GM12878 (cell line): ENCODE measurements at regions not wholly inside any gene's neighbourhood (a gene's known extent, or its start where the extent isn't known, plus 50 kb on each side); places are given as distances from the start of the nearest gene placed in this dataset.

Source experiments
- ATAC-seq: fragments of 200-7000 bp; cut with Tn5 transposase; 3 replicates; pipeline ENCODE4 v1.9.1; 2020; ENCODE audit warnings: mild to moderate bottlenecking, moderate library complexity
- BruUV-seq: library from RNA; stranded (reverse); fragments of 400-500 nt; replicated peaks from 2 replicates; lab custom pipeline; 2021; lab: Mats Ljungman, UMichigan
- CTCF ChIA-PET: fragments of 300-600 bp; sonication (Branson Sonifier 250); formaldehyde crosslinking; extraction: SDS; loops from one replicate; lab custom pipeline; 2021; ENCODE audit warnings: inconsistent platforms; lab: Yijun Ruan, JAX
- POLR2A ChIA-PET: fragments of 350-600 bp; formaldehyde crosslinking; extraction: SDS; loops from one replicate; lab custom pipeline; 2021; ENCODE audit warnings: inconsistent platforms; lab: Charles Lee
- RAD21 ChIA-PET: fragments of 300-600 bp; sonication (Branson Sonifier 250); formaldehyde crosslinking; loops from one replicate; lab custom pipeline; 2023; ENCODE audit warnings: antibody characterized with exemption; ENCODE audit not compliant: unreplicated experiment; lab: Charles Lee
- SMC1A ChIA-PET: fragments of 300-600 bp; sonication (Branson Sonifier 250); formaldehyde crosslinking; loops from one replicate; lab custom pipeline; 2023; ENCODE audit not compliant: unreplicated experiment, uncharacterized antibody; lab: Charles Lee
- DNase-seq: peaks from one replicate; pipeline ENCODE4 v3.0.0-alpha.2; 2011; ENCODE audit warnings: low read depth, low spot score
- FAIRE-seq: peaks from 3 replicates; lab custom pipeline; 2011; peaks lifted over from hg19 to GRCh38; lab: Jason Lieb, UNC
- H2AFZ ChIP-seq: 2 replicates; pipeline ENCODE4 v1.6.0; 2011; ENCODE audit warnings: low read depth, low read length, control low read depth; ENCODE audit not compliant: control insufficient read depth
- H3K27ac ChIP-seq: 2 replicates; pipeline ENCODE4 v1.5.1; 2011; ENCODE audit warnings: control low read depth; ENCODE audit not compliant: control insufficient read depth, insufficient read depth
- H3K27me3 ChIP-seq, 2 experiments: replicated peaks in 1 of 2; 2 replicates each; pipeline versions ENCODE4 v1.6.0 to v1.6.1; 2011; ENCODE audit warnings: low read length in 1 of 2; ENCODE audit not compliant: control insufficient read depth in 2 of 2, insufficient read depth in 2 of 2
- H3K36me3 ChIP-seq, 2 experiments: 2 replicates each; pipeline ENCODE4 v1.5.1; 2011; ENCODE audit warnings: low read length in 1 of 2; ENCODE audit not compliant: control insufficient read depth in 2 of 2, insufficient read depth in 2 of 2
- H3K4me1 ChIP-seq: 2 replicates; pipeline ENCODE4 v1.6.1; 2011; ENCODE audit warnings: mild to moderate bottlenecking, low read length, moderate library complexity, mixed read lengths; ENCODE audit not compliant: control insufficient read depth, insufficient read depth
- H3K4me2 ChIP-seq: 2 replicates; pipeline ENCODE4 v1.6.0; 2011; ENCODE audit warnings: control low read depth; ENCODE audit not compliant: control insufficient read depth, insufficient read depth
- H3K4me3 ChIP-seq: fragments of 200-600 bp; sonication (generic); 2 replicates; pipeline ENCODE4 v1.5.1; 2016
- H3K79me2 ChIP-seq: 2 replicates; pipeline ENCODE4 v1.6.0; 2011; ENCODE audit warnings: low read length; ENCODE audit not compliant: control insufficient read depth, insufficient read depth
- H3K9ac ChIP-seq: 2 replicates; pipeline ENCODE4 v1.8.0; 2011; ENCODE audit warnings: low read length, control low read depth, mixed read lengths; ENCODE audit not compliant: control insufficient read depth, insufficient read depth
- H3K9me3 ChIP-seq: replicated peaks from 3 replicates; pipeline ENCODE4 v1.5.1; 2011; ENCODE audit warnings: mild to moderate bottlenecking, low read length; ENCODE audit not compliant: control insufficient read depth, insufficient read depth
- H4K20me1 ChIP-seq: 2 replicates; pipeline ENCODE4 v1.6.0; 2011; ENCODE audit not compliant: control insufficient read depth, insufficient read depth
- CBFB ChIP-seq: IDR thresholded peaks from 2 replicates; pipeline ENCODE4 v1.6.1; 2016; ENCODE audit warnings: antibody characterized with exemption, low read depth
- CEBPB ChIP-seq, 2 experiments: fragments of 150-350 bp in 1 of 2; IDR thresholded peaks; 2 replicates each; pipeline ENCODE4 v1.6.1; 2012 to 2014; ENCODE audit warnings: low read depth in 2 of 2, low read length in 2 of 2, borderline replicate concordance in 1 of 2, inconsistent platforms in 1 of 2
- E2F4 ChIP-seq: IDR thresholded peaks from 2 replicates; pipeline ENCODE4 v1.6.1; 2012; ENCODE audit warnings: low read depth, low read length, improper control_type of control experiment
- IKZF1 ChIP-seq: fragments of 450-650 bp; conservative IDR thresholded peaks from 2 replicates; pipeline ENCODE4 v1.6.1; 2017; ENCODE audit warnings: antibody characterized with exemption, mild to moderate bottlenecking
- KDM1A ChIP-seq: fragments of 200-600 bp; sonication (generic); IDR thresholded peaks from 2 replicates; pipeline ENCODE4 v1.6.1; 2016; ENCODE audit warnings: borderline replicate concordance
- MEF2B ChIP-seq: fragments of 450-650 bp; IDR thresholded peaks from 2 replicates; pipeline ENCODE4 v1.6.1; 2018; ENCODE audit warnings: mild to moderate bottlenecking, moderate library complexity; ENCODE audit not compliant: partially characterized antibody, poor library complexity, severe bottlenecking
- MXI1 ChIP-seq: fragments of 150-350 bp; IDR thresholded peaks from 2 replicates; pipeline ENCODE4 v1.6.1; 2011; ENCODE audit warnings: low read depth, mild to moderate bottlenecking, inconsistent platforms, low read length, improper control_type of control experiment
- SMARCA5 ChIP-seq: fragments of 450-650 bp; IDR thresholded peaks from 2 replicates; pipeline ENCODE4 v1.6.1; 2017; ENCODE audit warnings: mild to moderate bottlenecking
- SRF ChIP-seq, 2 experiments: IDR thresholded peaks; 2 replicates each; pipeline ENCODE4 v1.6.1; 2011; ENCODE audit warnings: low read depth in 2 of 2, low read length in 2 of 2, mild to moderate bottlenecking in 1 of 2, moderate library complexity in 1 of 2
- SUZ12 ChIP-seq: fragments of 200-600 bp; sonication (generic); IDR thresholded peaks from one replicate; pipeline ENCODE4 v1.6.1; 2018; ENCODE audit warnings: antibody characterized with exemption, mild to moderate bottlenecking; ENCODE audit not compliant: unreplicated experiment
- TCF3 ChIP-seq: IDR thresholded peaks from 2 replicates; pipeline ENCODE4 v1.6.1; 2012; ENCODE audit warnings: low read depth, mild to moderate bottlenecking, low read length, borderline replicate concordance; ENCODE audit not compliant: insufficient read depth
- ZBTB4 ChIP-seq: fragments of 450-650 bp; formaldehyde crosslinking; IDR thresholded peaks from 2 replicates; pipeline ENCODE4 v1.4.0; 2022; ENCODE audit warnings: mild to moderate bottlenecking, moderate library complexity
- ZNF384 ChIP-seq: IDR thresholded peaks from 2 replicates; pipeline ENCODE4 v1.6.1; 2012; ENCODE audit warnings: low read depth, mild to moderate bottlenecking, low read length, improper control_type of control experiment, borderline replicate concordance
- ZZZ3 ChIP-seq: IDR thresholded peaks from 2 replicates; pipeline ENCODE4 v1.6.1; 2011; ENCODE audit warnings: low read depth; ENCODE audit not compliant: control insufficient read depth, insufficient read length
- WGBS: methylation state at CpG from one replicate; pipeline ENCODE4 v1.1.6; 2016; ENCODE audit warnings: low lambda C conversion rate; ENCODE audit not compliant: insufficient replicate concordance, insufficient coverage; ENCODE audit errors: missing lambda C conversion rate; 5-methylcytosine and 5-hydroxymethylcytosine counted together
- in situ Hi-C: fragments of 300-500 bp; cut with MboI; formaldehyde crosslinking; loops from 9 replicates; pipeline ENCODE4 v1.14.3; 2018; ENCODE audit warnings: mixed read lengths
- intact Hi-C: fragments of 100-400 bp; cut with micrococcal nuclease; formaldehyde crosslinking; loops from one replicate; pipeline ENCODE4 v1.14.2; 2022; ENCODE audit not compliant: unreplicated experiment
- TF ChIP-seq, protein P1 (sequence below): fragments of 450-650 bp; formaldehyde crosslinking; IDR thresholded peaks from 2 replicates; pipeline ENCODE4 v1.4.0; 2020; ENCODE audit warnings: mild to moderate bottlenecking, moderate library complexity

DNA sequence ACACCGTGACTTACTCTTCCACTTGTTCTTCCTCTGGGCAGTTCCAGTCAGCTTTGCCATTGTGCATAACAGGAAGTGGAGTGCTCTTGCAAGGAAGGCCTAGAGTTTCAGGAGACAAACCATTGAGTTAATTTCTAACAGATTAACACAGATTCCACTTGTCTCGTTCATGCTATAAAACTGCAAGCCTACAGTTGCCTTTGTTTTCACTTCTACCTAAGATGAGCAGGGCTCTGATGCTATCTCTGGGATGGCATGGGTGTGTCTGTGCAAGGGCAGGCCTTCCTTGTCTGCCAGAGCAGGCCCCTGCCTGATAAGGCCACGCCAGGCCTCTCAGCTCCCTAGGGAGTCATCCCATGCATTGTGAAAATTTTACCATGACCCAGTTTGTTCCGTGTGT lies 67.7 kb upstream of the PGRMC2 start:
- FAIRE-seq (no peak), DNase-seq (no peak), ATAC-seq (peak; percentile 19; the same call in 1 of the 3 replicates)
- H3K27ac ChIP-seq = no peak overlapping the region
- no peak overlapping the region for H3K4me2 ChIP-seq
- ChIA-PET SMC1A (no interaction called here), RAD21 (no interaction called here), CTCF (no interaction called here), POLR2A (no interaction called here)
- no TSS peak for BruUV-seq
- H3K79me2 ChIP-seq = no peaks in the 10 kb centered on the region
- WGBS = 71% methylated on average over 4 of the region's 4 CpGs
- H4K20me1 ChIP-seq = no peaks in the 10 kb centered on the region
- intact Hi-C loops = no loop called here
- H3K4me3 ChIP-seq = no peak overlapping the region
- no peak overlapping the region for H2AFZ ChIP-seq
- H3K9me3 ChIP-seq = no peaks in the 10 kb centered on the region; the same call in 2 of the 3 replicates
- no peaks in the 10 kb centered on the region for H3K27me3 ChIP-seq
- no peaks in the 10 kb centered on the region for H3K36me3 ChIP-seq
- in situ Hi-C loops = no loop called here
- TF ChIP-seq MXI1 (no peak), SRF (IDR thresholded peaks at IDR 0.05; ENCODE audit: low read depth in 2 of 2, low read length in 2 of 2) (no peak), CEBPB (IDR thresholded peaks at IDR 0.05; ENCODE audit: borderline replicate concordance in 1 of 2, low read depth in 2 of 2, low read length in 2 of 2) (no peak), E2F4 (no peak), ZZZ3 (no peak), TCF3 (no peak), MEF2B (no peak), KDM1A (no peak), ZBTB4 (CRISPR knock-in tag) (no peak), SUZ12 (no peak), IKZF1 (no peak), ZNF384 (no peak), CBFB (no peak), SMARCA5 (no peak)
- TF ChIP-seq, protein P1, sequence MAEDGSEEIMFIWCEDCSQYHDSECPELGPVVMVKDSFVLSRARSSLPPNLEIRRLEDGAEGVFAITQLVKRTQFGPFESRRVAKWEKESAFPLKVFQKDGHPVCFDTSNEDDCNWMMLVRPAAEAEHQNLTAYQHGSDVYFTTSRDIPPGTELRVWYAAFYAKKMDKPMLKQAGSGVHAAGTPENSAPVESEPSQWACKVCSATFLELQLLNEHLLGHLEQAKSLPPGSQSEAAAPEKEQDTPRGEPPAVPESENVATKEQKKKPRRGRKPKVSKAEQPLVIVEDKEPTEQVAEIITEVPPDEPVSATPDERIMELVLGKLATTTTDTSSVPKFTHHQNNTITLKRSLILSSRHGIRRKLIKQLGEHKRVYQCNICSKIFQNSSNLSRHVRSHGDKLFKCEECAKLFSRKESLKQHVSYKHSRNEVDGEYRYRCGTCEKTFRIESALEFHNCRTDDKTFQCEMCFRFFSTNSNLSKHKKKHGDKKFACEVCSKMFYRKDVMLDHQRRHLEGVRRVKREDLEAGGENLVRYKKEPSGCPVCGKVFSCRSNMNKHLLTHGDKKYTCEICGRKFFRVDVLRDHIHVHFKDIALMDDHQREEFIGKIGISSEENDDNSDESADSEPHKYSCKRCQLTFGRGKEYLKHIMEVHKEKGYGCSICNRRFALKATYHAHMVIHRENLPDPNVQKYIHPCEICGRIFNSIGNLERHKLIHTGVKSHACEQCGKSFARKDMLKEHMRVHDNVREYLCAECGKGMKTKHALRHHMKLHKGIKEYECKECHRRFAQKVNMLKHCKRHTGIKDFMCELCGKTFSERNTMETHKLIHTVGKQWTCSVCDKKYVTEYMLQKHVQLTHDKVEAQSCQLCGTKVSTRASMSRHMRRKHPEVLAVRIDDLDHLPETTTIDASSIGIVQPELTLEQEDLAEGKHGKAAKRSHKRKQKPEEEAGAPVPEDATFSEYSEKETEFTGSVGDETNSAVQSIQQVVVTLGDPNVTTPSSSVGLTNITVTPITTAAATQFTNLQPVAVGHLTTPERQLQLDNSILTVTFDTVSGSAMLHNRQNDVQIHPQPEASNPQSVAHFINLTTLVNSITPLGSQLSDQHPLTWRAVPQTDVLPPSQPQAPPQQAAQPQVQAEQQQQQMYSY = no peak
- H3K4me1 ChIP-seq = no peaks in the 10 kb centered on the region
- no peak overlapping the region for H3K9ac ChIP-seq
